NCI-H1694 (cell line): ENCODE measurements at regions not wholly inside any gene's neighbourhood (a gene's known extent, or its start where the extent isn't known, plus 50 kb on each side); places are given as distances from the start of the nearest gene placed in this dataset.
"Not testable (repeated sequence)": the region's sequence is repeated elsewhere in the genome, so short reads cannot be mapped to it uniquely, and the experiment has no call there.

Source experiments
- DNase-seq: peaks from one replicate; lab custom pipeline; 2025; lab: John Stamatoyannopoulos, UW

GRCh38 chr4:126136922-126137781 lies 822.4 kb downstream of the FAT4 start:
- no peak for DNase-seq

- DNase-seq, result no peak
These were observed 823.0 kb downstream of the FAT4 start for GRCh38 chr4:126137782-126138170.

GRCh38 chr4:126144543-126145237 lies 829.9 kb downstream of the FAT4 start:
- no peak for DNase-seq

GRCh38 chr4:126168484-126168883 lies 853.7 kb downstream of the FAT4 start:
- no peak for DNase-seq

- DNase-seq, result no peak
These were observed 857.4 kb downstream of the FAT4 start for GRCh38 chr4:126172126-126172525.

- no peak for DNase-seq
These were observed 859.9 kb downstream of the FAT4 start for GRCh38 chr4:126174627-126175026.

GRCh38 chr4:126180642-126181041 lies 865.9 kb downstream of the FAT4 start:
- no peak for DNase-seq

- no peak for DNase-seq
These were observed 867.6 kb downstream of the FAT4 start for GRCh38 chr4:126182336-126182735.

GRCh38 chr4:126182786-126183185 lies 868.0 kb downstream of the FAT4 start:
- DNase-seq, result no peak

- no peak for DNase-seq
These were observed 868.5 kb downstream of the FAT4 start for GRCh38 chr4:126183206-126183605.

GRCh38 chr4:126191536-126191935 lies 876.8 kb downstream of the FAT4 start:
- DNase-seq, result no peak

- no peak for DNase-seq
These were observed 877.8 kb downstream of the FAT4 start for GRCh38 chr4:126192506-126192905.

- not testable (repeated sequence) for DNase-seq
These were observed 886.7 kb downstream of the FAT4 start for GRCh38 chr4:126201251-126202138.

- DNase-seq, result no peak
These were observed 887.5 kb downstream of the FAT4 start for GRCh38 chr4:126202226-126202625.

GRCh38 chr4:126207910-126208309 lies 893.2 kb downstream of the FAT4 start:
- DNase-seq, result no peak

- no peak for DNase-seq
These were observed 894.4 kb downstream of the FAT4 start for GRCh38 chr4:126209147-126209546.

- DNase-seq, result no peak
These were observed 899.2 kb downstream of the FAT4 start for GRCh38 chr4:126213996-126214395.

GRCh38 chr4:126215759-126216158 lies 901.0 kb downstream of the FAT4 start:
- no peak for DNase-seq

GRCh38 chr4:126216611-126217010 lies 901.9 kb downstream of the FAT4 start:
- DNase-seq, result no peak

- DNase-seq, result no peak
These were observed 906.5 kb downstream of the FAT4 start for GRCh38 chr4:126221282-126221681.

- DNase-seq, result no peak
These were observed 907.1 kb downstream of the FAT4 start for GRCh38 chr4:126221717-126222340.
